ENCODE measurements at regions not wholly inside any gene's neighbourhood (a gene's known extent, or its start where the extent isn't known, plus 50 kb on each side); places are given as distances from the start of the nearest gene placed in this dataset.
A peak's percentile ranks its signal among the peaks of the same experiment; 100 is the strongest.

GRCh38 chr2:187177253-187177652, 270.8 kb downstream of the CALCRL start:
- no peak for DNase-seq
- H3K4me3 ChIP-seq (ENCODE audit: low read depth, low read length) = no peak overlapping the region
- H3K36me3 ChIP-seq = no peaks in the 10 kb centered on the region
- no peaks in the 10 kb centered on the region for H3K27me3 ChIP-seq
- no peaks in the 10 kb centered on the region for H3K9me3 ChIP-seq
- H3K4me1 ChIP-seq = no peaks in the 10 kb centered on the region
- no peak for TF ChIP-seq CTCF (IDR thresholded peaks at IDR 0.05; ENCODE audit: low read depth, low read length)

DNA sequence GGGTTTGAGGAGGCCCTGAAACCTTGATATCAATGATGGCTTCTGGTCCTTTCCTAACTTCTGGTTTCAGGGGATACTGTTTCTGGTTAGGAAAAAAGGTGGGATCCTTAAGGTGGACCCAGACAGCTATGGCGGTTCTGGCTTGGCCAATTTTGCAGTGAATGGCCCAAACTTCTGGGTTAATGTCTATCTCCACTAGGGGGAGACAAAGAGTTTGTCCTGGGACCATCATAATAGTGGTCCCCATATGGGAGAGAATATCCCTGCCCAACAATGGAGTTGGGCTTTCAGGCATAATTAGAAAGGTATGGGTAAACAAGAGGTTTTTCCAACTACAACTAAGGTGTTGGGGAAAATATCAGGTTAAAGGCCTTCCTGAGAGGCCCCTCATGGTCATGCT, 273.5 kb downstream of the CALCRL start:
- no peaks in the 10 kb centered on the region for H3K4me1 ChIP-seq
- no peak for DNase-seq
- no peaks in the 10 kb centered on the region for H3K9me3 ChIP-seq
- peak; percentile 63 for TF ChIP-seq CTCF (IDR thresholded peaks at IDR 0.05; ENCODE audit: low read depth, low read length)
- H3K27me3 ChIP-seq = no peaks in the 10 kb centered on the region
- H3K4me3 ChIP-seq (ENCODE audit: low read depth, low read length) = no peak overlapping the region
- no peaks in the 10 kb centered on the region for H3K36me3 ChIP-seq

DNA sequence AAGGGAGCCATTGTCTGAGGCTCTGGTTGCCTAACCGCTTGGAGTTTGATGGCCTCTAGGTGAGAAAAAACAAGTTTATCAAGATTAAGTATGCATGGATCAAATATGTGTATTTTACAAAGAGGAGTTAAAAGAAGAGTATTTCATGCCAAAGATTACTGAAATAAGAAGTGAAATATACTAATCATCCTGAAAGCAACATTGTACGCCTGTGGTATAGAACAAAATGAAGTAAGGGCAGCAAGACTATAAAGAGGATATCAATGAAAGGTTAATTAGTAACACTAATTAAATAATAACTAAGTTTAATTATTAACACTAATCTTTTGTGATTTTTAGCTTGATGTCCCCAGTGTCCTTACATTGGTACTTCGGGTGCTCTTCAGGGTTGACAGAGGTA, 276.7 kb downstream of the CALCRL start:
- Histone ChIP-seq H3K4me3 (ENCODE audit: low read depth, low read length) (no peak overlapping the region), H3K36me3 (no peaks in the 10 kb centered on the region), H3K4me1 (no peaks in the 10 kb centered on the region), H3K27me3 (no peaks in the 10 kb centered on the region), H3K9me3 (no peaks in the 10 kb centered on the region)
- DNase-seq = no peak
- TF ChIP-seq CTCF (IDR thresholded peaks at IDR 0.05; ENCODE audit: low read depth, low read length) = no peak

DNA sequence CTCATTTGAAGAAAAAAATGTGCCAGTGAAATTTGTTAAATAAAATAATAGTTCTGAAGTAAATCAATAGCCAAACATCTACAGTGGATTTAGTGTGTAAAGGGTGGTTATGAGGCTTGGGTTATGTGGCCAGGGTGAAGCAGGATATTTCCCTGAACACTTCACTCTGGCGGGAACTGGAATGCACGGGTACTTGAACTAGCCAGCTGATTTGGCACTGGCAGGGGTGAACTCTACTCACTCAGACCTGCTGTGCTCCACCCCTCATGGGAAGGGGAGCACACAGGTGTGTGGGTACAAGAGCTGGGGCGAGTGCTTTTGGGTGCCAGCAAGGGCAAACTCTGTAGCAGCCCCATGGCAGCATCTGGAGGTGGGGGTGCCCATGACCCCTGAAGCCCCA, 278.2 kb downstream of the CALCRL start:
- H3K9me3 ChIP-seq = no peaks in the 10 kb centered on the region
- TF ChIP-seq CTCF (IDR thresholded peaks at IDR 0.05; ENCODE audit: low read depth, low read length) = no peak
- no peaks in the 10 kb centered on the region for H3K4me1 ChIP-seq
- DNase-seq = no peak
- H3K27me3 ChIP-seq = no peaks in the 10 kb centered on the region
- no peaks in the 10 kb centered on the region for H3K36me3 ChIP-seq
- no peak overlapping the region for H3K4me3 ChIP-seq (ENCODE audit: low read depth, low read length)

- no peaks in the 10 kb centered on the region for H3K9me3 ChIP-seq
- H3K27me3 ChIP-seq = no peaks in the 10 kb centered on the region
- no peak overlapping the region for H3K4me3 ChIP-seq (ENCODE audit: low read depth, low read length)
- no peaks in the 10 kb centered on the region for H3K4me1 ChIP-seq
- no peaks in the 10 kb centered on the region for H3K36me3 ChIP-seq
- TF ChIP-seq CTCF (IDR thresholded peaks at IDR 0.05; ENCODE audit: low read depth, low read length) = no peak
- DNase-seq = no peak
Measured at GRCh38 chr2:187168720-187169713, 279.0 kb downstream of the CALCRL start.

GRCh38 chr2:187167491-187167890, 280.6 kb downstream of the CALCRL start:
- H3K27me3 ChIP-seq = no peaks in the 10 kb centered on the region
- H3K4me3 ChIP-seq (ENCODE audit: low read depth, low read length) = no peak overlapping the region
- no peak for TF ChIP-seq CTCF (IDR thresholded peaks at IDR 0.05; ENCODE audit: low read depth, low read length)
- DNase-seq = no peak
- H3K9me3 ChIP-seq = no peaks in the 10 kb centered on the region
- no peaks in the 10 kb centered on the region for H3K4me1 ChIP-seq
- no peaks in the 10 kb centered on the region for H3K36me3 ChIP-seq

Data from BE2C (cell line).